HepG2 (cell line): ENCODE measurements at regions not wholly inside any gene's neighbourhood (a gene's known extent, or its start where the extent isn't known, plus 50 kb on each side); places are given as distances from the start of the nearest gene placed in this dataset.
A peak's percentile ranks its signal among the peaks of the same experiment; 100 is the strongest.

Experiments used
- FOXK2 ChIP-seq: fragments of 450-650 bp; IDR thresholded peaks from 2 replicates; pipeline ENCODE4 v1.6.1; 2016
- MED8 ChIP-seq: sonication (generic); formaldehyde crosslinking; IDR thresholded peaks from 2 replicates; pipeline ENCODE4 v1.8.1; 2023; ENCODE audit warnings: mild to moderate bottlenecking, missing genetic modification reagents; ENCODE audit not compliant: insufficient replicate concordance
- PHF5A ChIP-seq: IDR thresholded peaks from one replicate; pipeline ENCODE4 v1.6.1; 2018; ENCODE audit warnings: low read depth, missing genetic modification reagents; ENCODE audit not compliant: unreplicated experiment
- SIX1 ChIP-seq: sonication (generic); formaldehyde crosslinking; IDR thresholded peaks from 2 replicates; pipeline ENCODE4 v1.4.0; 2020; ENCODE audit warnings: missing genetic modification reagents, borderline replicate concordance
- SOX6 ChIP-seq, 2 experiments: fragments of 450-650 bp in 1 of 2; sonication (generic) in 1 of 2; formaldehyde crosslinking in 1 of 2; IDR thresholded peaks; 2 replicates each; pipeline versions ENCODE4 v1.4.0 to v1.6.1; 2017 to 2020; ENCODE audit warnings: antibody characterized with exemption in 1 of 2, mild to moderate bottlenecking in 1 of 2, missing genetic modification reagents in 1 of 2
- TCF7L2 ChIP-seq: IDR thresholded peaks from 2 replicates; pipeline ENCODE4 v1.6.1; 2011; ENCODE audit warnings: mild to moderate bottlenecking, low read depth, low read length, moderate library complexity
- ZFP36 ChIP-seq: fragments of 150-350 bp; IDR thresholded peaks from 2 replicates; pipeline ENCODE4 v1.6.1; 2018; ENCODE audit warnings: borderline replicate concordance, low read length, low read depth; ENCODE audit not compliant: partially characterized antibody
- ZFP82 ChIP-seq: sonication (generic); formaldehyde crosslinking; IDR thresholded peaks from 2 replicates; pipeline ENCODE4 v1.5.1; 2020; ENCODE audit warnings: mild to moderate bottlenecking, missing genetic modification reagents, borderline replicate concordance
- ZNF143 ChIP-seq: sonication (generic); formaldehyde crosslinking; IDR thresholded peaks from 2 replicates; pipeline ENCODE4 v1.4.0; 2020; ENCODE audit warnings: missing genetic modification reagents
- ZNF547 ChIP-seq: sonication (generic); formaldehyde crosslinking; IDR thresholded peaks from 2 replicates; pipeline ENCODE4 v1.5.1; 2020; ENCODE audit warnings: mild to moderate bottlenecking, missing genetic modification reagents
- ZNF570 ChIP-seq: sonication (generic); formaldehyde crosslinking; IDR thresholded peaks from 2 replicates; pipeline ENCODE4 v1.4.0; 2020; ENCODE audit warnings: mild to moderate bottlenecking, missing genetic modification reagents, borderline replicate concordance
- ZSCAN20 ChIP-seq: sonication (generic); formaldehyde crosslinking; IDR thresholded peaks from 2 replicates; pipeline ENCODE4 v1.4.0; 2020; ENCODE audit warnings: missing genetic modification reagents, mild to moderate bottlenecking, borderline replicate concordance
- ZSCAN31 ChIP-seq: sonication (generic); formaldehyde crosslinking; IDR thresholded peaks from 2 replicates; pipeline ENCODE4 v1.5.0; 2020; ENCODE audit warnings: low read depth, mild to moderate bottlenecking, missing genetic modification reagents
- TF ChIP-seq, protein P1 (sequence below): sonication (generic); formaldehyde crosslinking; IDR thresholded peaks from 2 replicates; pipeline ENCODE4 v1.4.0; 2020; ENCODE audit warnings: mild to moderate bottlenecking, low read depth, missing genetic modification reagents
- TF ChIP-seq, protein P2 (sequence below): sonication (generic); formaldehyde crosslinking; IDR thresholded peaks from 2 replicates; pipeline ENCODE4 v1.4.0; 2020; ENCODE audit warnings: missing genetic modification reagents
- TF ChIP-seq, protein P3 (sequence below): IDR thresholded peaks from 2 replicates; pipeline ENCODE4 v1.6.1; 2016; ENCODE audit warnings: low read depth, control low read depth
- TF ChIP-seq, protein P4 (sequence below): sonication (generic); formaldehyde crosslinking; IDR thresholded peaks from 2 replicates; pipeline ENCODE4 v1.4.0; 2020; ENCODE audit warnings: missing genetic modification reagents
- TF ChIP-seq, protein P5 (sequence below): sonication (generic); formaldehyde crosslinking; IDR thresholded peaks from 2 replicates; pipeline ENCODE4 v1.4.0; 2020; ENCODE audit warnings: missing genetic modification reagents

DNA sequence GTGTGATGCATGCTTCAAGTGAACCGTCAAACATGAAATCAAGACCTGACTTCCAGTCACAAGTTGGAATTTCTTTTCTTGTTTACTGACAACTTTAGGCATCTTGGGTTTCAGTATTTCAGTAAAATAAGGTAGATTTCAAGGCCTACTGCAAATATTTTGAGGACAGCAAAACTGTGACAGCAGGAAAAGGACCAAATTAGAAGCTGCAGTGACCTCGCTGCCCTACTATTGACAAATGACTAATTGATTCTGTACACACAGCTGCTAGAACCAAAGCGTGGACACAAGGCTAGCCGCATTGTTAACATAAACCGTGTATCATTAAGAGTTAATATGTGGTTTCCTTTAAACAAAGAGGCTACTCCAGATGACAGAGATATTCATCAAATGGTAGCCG lies 105.7 kb upstream of the SEC61G start (continued):
- TF ChIP-seq, protein P1, sequence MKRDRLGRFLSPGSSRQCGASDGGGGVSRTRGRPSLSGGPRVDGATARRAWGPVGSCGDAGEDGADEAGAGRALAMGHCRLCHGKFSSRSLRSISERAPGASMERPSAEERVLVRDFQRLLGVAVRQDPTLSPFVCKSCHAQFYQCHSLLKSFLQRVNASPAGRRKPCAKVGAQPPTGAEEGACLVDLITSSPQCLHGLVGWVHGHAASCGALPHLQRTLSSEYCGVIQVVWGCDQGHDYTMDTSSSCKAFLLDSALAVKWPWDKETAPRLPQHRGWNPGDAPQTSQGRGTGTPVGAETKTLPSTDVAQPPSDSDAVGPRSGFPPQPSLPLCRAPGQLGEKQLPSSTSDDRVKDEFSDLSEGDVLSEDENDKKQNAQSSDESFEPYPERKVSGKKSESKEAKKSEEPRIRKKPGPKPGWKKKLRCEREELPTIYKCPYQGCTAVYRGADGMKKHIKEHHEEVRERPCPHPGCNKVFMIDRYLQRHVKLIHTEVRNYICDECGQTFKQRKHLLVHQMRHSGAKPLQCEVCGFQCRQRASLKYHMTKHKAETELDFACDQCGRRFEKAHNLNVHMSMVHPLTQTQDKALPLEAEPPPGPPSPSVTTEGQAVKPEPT (CRISPR knock-in tag) = no peak
- TF ChIP-seq SIX1 (CRISPR knock-in tag) (no peak; the same call in 1 of the 2 replicates), SOX6 (IDR thresholded peaks at IDR 0.05) (no peak), SOX6 (CRISPR knock-in tag; IDR thresholded peaks at IDR 0.05) (peak; percentile 79), ZSCAN31 (no peak), PHF5A (CRISPR knock-in tag) (no peak), ZNF547 (CRISPR knock-in tag) (no peak), FOXK2 (no peak), ZFP36 (no peak), ZSCAN20 (CRISPR knock-in tag) (no peak), ZNF570 (no peak), ZFP82 (0 out of 2 replicates have a peak, but pooled peaks have one; percentile 57), ZNF143 (no peak), TCF7L2 (no peak), MED8 (CRISPR knock-in tag) (no peak)
- TF ChIP-seq, protein P2, sequence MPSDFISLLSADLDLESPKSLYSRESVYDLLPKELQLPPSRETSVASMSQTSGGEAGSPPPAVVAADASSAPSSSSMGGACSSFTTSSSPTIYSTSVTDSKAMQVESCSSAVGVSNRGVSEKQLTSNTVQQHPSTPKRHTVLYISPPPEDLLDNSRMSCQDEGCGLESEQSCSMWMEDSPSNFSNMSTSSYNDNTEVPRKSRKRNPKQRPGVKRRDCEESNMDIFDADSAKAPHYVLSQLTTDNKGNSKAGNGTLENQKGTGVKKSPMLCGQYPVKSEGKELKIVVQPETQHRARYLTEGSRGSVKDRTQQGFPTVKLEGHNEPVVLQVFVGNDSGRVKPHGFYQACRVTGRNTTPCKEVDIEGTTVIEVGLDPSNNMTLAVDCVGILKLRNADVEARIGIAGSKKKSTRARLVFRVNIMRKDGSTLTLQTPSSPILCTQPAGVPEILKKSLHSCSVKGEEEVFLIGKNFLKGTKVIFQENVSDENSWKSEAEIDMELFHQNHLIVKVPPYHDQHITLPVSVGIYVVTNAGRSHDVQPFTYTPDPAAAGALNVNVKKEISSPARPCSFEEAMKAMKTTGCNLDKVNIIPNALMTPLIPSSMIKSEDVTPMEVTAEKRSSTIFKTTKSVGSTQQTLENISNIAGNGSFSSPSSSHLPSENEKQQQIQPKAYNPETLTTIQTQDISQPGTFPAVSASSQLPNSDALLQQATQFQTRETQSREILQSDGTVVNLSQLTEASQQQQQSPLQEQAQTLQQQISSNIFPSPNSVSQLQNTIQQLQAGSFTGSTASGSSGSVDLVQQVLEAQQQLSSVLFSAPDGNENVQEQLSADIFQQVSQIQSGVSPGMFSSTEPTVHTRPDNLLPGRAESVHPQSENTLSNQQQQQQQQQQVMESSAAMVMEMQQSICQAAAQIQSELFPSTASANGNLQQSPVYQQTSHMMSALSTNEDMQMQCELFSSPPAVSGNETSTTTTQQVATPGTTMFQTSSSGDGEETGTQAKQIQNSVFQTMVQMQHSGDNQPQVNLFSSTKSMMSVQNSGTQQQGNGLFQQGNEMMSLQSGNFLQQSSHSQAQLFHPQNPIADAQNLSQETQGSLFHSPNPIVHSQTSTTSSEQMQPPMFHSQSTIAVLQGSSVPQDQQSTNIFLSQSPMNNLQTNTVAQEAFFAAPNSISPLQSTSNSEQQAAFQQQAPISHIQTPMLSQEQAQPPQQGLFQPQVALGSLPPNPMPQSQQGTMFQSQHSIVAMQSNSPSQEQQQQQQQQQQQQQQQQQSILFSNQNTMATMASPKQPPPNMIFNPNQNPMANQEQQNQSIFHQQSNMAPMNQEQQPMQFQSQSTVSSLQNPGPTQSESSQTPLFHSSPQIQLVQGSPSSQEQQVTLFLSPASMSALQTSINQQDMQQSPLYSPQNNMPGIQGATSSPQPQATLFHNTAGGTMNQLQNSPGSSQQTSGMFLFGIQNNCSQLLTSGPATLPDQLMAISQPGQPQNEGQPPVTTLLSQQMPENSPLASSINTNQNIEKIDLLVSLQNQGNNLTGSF (CRISPR knock-in tag) = no peak
- TF ChIP-seq, protein P3, sequence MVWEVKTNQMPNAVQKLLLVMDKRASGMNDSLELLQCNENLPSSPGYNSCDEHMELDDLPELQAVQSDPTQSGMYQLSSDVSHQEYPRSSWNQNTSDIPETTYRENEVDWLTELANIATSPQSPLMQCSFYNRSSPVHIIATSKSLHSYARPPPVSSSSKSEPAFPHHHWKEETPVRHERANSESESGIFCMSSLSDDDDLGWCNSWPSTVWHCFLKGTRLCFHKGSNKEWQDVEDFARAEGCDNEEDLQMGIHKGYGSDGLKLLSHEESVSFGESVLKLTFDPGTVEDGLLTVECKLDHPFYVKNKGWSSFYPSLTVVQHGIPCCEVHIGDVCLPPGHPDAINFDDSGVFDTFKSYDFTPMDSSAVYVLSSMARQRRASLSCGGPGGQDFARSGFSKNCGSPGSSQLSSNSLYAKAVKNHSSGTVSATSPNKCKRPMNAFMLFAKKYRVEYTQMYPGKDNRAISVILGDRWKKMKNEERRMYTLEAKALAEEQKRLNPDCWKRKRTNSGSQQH (CRISPR knock-in tag) = no peak
- TF ChIP-seq, protein P4, sequence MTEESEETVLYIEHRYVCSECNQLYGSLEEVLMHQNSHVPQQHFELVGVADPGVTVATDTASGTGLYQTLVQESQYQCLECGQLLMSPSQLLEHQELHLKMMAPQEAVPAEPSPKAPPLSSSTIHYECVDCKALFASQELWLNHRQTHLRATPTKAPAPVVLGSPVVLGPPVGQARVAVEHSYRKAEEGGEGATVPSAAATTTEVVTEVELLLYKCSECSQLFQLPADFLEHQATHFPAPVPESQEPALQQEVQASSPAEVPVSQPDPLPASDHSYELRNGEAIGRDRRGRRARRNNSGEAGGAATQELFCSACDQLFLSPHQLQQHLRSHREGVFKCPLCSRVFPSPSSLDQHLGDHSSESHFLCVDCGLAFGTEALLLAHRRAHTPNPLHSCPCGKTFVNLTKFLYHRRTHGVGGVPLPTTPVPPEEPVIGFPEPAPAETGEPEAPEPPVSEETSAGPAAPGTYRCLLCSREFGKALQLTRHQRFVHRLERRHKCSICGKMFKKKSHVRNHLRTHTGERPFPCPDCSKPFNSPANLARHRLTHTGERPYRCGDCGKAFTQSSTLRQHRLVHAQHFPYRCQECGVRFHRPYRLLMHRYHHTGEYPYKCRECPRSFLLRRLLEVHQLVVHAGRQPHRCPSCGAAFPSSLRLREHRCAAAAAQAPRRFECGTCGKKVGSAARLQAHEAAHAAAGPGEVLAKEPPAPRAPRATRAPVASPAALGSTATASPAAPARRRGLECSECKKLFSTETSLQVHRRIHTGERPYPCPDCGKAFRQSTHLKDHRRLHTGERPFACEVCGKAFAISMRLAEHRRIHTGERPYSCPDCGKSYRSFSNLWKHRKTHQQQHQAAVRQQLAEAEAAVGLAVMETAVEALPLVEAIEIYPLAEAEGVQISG (CRISPR knock-in tag) = no peak
- TF ChIP-seq, protein P5, sequence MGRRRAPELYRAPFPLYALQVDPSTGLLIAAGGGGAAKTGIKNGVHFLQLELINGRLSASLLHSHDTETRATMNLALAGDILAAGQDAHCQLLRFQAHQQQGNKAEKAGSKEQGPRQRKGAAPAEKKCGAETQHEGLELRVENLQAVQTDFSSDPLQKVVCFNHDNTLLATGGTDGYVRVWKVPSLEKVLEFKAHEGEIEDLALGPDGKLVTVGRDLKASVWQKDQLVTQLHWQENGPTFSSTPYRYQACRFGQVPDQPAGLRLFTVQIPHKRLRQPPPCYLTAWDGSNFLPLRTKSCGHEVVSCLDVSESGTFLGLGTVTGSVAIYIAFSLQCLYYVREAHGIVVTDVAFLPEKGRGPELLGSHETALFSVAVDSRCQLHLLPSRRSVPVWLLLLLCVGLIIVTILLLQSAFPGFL = no peak
